Epithelial cell of esophagus (primary cell): ENCODE measurements at regions not wholly inside any gene's neighbourhood (a gene's known extent, or its start where the extent isn't known, plus 50 kb on each side); places are given as distances from the start of the nearest gene placed in this dataset.

Experiments
- DNase-seq: peaks from one replicate; pipeline ENCODE4 v3.0.0; 2010; ENCODE audit warnings: low read depth
- H3K4me3 ChIP-seq: 2 replicates; pipeline ENCODE4 v1.5.1; 2011; ENCODE audit warnings: mild to moderate bottlenecking, low read length, control low read depth
- CTCF ChIP-seq: IDR thresholded peaks from 2 replicates; pipeline ENCODE4 v1.5.1; 2011; ENCODE audit warnings: low read depth, mild to moderate bottlenecking, low read length, control low read depth, inconsistent platforms; ENCODE audit not compliant: insufficient read depth; ENCODE audit errors: missing control alignments

DNA sequence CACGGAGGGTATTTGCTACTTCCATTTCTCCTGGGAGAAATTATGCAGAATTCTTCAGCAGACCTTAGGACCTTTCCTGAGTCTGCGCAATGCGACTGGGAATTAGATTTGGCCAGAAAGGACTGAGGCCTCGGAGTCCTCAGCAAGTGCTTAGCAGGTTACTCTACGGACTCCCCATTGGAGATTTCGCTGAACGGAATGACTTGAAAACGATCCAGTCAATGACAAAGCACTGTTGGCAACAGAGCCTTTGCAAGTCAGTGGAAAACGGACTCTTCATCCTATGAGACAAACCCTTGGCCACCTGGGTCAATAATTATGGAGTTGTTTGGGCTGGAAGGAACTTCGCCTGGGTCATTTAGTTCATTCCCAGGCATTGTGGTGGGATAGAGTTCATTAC lies 107.4 kb downstream of the FAM204A start:
- H3K4me3 ChIP-seq = no peak overlapping the region
- no peak for TF ChIP-seq CTCF
- no peak for DNase-seq

- no peak for DNase-seq
- TF ChIP-seq CTCF = no peak
- H3K4me3 ChIP-seq = no peak overlapping the region
Observed at GRCh38 chr10:118220346-118220850, 121.7 kb downstream of the FAM204A start.

DNA sequence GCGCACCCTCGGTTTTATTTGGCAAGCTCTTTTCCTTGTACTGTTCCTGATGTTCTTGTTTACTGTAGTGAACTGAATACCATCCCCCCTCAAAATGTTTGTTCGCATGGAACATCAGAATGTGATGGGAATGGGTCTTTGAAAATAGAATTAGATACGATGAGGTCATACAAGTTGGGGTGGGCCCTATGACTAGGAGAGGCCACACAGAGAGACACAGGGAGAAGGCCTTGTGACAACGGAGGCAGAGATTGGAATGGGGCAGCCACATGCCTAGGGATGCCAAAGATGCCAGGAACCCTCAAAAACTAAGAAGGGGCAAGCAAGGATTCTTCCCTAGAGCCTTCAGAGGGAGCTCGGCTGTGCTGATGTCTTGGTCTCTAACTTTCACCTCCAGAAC lies 123.6 kb downstream of the FAM204A start:
- no peak for DNase-seq
- no peak for TF ChIP-seq CTCF
- no peak overlapping the region for H3K4me3 ChIP-seq

DNA sequence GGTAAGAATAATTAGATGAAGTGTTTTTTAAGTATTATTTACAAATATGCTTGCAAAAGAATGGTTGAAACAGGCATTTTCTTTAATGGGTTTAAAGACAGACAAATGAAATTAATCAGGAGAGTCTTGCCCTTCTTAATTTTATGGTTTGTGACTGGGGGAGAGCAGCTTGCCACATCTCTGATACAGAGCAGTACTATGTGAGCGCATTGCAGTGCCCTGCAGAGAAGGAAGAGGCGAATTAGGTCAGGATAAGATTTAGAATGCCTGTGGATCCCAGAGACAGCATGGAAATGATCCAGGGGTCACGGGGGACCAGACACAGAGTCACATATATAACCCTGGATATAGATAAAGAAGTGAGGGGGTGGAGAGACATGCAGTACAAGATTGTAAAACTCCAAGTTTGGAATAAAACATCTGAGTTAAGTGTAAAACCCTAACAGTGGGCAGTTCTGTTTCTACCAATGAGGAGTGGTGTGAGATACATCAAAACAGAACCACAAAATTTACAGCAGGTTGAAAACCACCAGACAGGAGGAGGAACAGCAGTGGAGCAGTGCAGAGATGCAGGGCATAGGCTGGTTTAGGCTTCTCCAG lies 125.5 kb downstream of the FAM204A start:
- no peak overlapping the region for H3K4me3 ChIP-seq
- TF ChIP-seq CTCF = no peak

DNA sequence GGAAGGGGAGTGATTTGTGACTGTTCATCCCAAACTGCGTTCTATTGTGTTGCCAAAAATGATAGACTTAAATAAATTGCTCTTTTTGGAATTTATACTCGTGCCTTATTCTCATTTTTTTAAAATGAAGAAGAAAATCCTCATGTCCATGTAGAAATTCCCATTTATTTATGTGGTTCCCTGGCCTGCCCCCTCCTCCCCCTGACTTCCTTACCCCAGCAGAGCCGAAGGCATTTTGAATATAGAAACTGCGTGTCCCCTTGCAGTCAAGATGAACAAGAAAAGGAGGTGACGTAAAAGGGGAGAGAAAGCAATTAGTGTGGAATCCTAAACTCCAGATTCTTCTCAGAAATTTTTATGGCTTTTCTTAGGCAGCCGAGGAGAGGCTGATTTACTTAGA lies 126.1 kb downstream of the FAM204A start:
- DNase-seq = no peak
- no peak for TF ChIP-seq CTCF
- H3K4me3 ChIP-seq = no peak overlapping the region

More for the DNA sequence above, 125.5 kb downstream of the FAM204A start:
- no peak for DNase-seq

DNA sequence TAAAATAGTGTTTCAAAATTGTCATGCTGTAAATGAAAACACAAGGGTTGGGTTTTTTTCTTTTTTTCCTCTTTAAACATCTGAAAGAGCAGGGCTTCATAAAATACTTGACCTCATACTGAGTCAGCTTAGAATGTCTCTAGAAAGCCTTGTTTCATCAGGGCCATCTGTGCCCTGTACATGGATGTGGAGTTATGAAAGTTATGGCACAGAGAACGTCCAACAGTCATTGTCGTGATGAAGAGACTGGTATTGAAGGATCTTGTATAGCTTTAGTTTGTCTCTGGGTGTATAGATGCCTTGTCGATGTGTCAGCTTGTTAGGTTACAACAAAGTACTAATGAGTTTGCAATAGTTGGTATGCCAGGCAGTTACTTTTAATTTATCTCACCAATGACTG lies 127.3 kb downstream of the FAM204A start:
- no peak overlapping the region for H3K4me3 ChIP-seq
- no peak for TF ChIP-seq CTCF
- no peak for DNase-seq

DNA sequence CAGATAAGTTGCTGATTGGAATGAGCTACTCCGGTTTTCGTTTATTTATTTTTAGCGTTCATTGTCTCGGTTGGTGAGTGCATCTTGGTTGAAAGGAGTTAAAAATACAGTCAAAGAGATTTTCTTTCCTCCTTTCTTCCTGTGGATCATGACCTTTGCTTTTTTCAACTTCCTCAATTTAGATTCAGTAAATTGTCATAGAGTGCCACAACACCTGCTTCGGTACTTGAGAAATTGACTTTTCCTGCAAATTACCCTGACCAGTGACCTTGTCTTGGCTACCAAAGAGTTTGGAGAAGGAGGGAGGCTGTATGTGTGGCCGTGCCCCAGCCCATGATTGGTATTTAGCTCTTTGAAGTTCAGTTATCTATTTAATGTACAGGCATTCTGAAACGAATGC lies 128.7 kb downstream of the FAM204A start:
- no peak overlapping the region for H3K4me3 ChIP-seq
- TF ChIP-seq CTCF = no peak
- DNase-seq = no peak
